GM10266 (cell line): ENCODE measurements at regions not wholly inside any gene's neighbourhood (a gene's known extent, or its start where the extent isn't known, plus 50 kb on each side); places are given as distances from the start of the nearest gene placed in this dataset.

Experiments used
- DNase-seq: peaks from one replicate; pipeline ENCODE4 v3.0.0; 2012; ENCODE audit errors: extremely low spot score
- TF ChIP-seq, protein P1 (sequence below): IDR thresholded peaks from 2 replicates; pipeline ENCODE4 v1.5.1; 2012; ENCODE audit warnings: mild to moderate bottlenecking, low read depth; ENCODE audit not compliant: control insufficient read depth, insufficient read depth; ENCODE audit errors: missing control alignments

DNA sequence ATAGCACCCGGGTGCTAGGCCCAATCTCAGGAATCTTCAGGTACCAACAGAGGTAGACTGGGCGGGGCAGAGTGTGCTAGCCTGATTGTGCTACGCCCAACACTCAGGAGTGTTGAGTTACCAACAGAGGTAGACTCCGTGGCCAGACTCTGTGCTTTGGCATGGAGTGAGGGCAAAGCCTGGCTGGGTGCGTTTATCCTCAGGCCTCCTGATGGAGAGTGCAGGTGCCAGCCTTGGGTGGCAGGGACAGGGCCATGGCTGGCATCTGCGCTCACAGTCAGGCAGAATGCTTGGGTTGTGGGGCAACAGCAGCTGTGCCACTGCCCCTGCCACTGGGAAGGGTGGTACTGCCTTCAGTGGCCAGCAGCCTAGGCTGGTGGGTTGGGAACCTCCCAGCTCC is 111.6 kb downstream of the NEUROD6 start:
- DNase-seq, result no peak
- TF ChIP-seq, protein P1, sequence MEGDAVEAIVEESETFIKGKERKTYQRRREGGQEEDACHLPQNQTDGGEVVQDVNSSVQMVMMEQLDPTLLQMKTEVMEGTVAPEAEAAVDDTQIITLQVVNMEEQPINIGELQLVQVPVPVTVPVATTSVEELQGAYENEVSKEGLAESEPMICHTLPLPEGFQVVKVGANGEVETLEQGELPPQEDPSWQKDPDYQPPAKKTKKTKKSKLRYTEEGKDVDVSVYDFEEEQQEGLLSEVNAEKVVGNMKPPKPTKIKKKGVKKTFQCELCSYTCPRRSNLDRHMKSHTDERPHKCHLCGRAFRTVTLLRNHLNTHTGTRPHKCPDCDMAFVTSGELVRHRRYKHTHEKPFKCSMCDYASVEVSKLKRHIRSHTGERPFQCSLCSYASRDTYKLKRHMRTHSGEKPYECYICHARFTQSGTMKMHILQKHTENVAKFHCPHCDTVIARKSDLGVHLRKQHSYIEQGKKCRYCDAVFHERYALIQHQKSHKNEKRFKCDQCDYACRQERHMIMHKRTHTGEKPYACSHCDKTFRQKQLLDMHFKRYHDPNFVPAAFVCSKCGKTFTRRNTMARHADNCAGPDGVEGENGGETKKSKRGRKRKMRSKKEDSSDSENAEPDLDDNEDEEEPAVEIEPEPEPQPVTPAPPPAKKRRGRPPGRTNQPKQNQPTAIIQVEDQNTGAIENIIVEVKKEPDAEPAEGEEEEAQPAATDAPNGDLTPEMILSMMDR, result no peak

DNA sequence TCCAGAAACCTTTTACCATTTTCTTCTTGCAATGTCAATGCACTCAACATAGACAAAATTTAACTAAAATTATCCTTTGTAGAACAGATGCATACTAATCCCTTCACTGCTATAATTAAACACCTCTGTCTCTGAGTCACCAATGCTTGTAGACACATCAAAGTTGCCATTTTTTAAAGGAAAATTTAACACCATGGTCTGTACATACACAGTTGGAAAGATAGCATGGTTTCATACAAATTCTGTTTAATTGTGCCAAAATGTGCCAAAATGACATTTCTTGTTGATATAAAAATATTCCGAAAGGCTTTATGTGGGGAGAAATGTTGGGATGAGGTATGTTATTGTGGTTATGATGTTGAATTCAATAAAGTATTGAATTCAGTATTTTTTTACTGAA is 125.8 kb downstream of the NEUROD6 start:
- DNase-seq, result no peak
- TF ChIP-seq, protein P1, result no peak

DNA sequence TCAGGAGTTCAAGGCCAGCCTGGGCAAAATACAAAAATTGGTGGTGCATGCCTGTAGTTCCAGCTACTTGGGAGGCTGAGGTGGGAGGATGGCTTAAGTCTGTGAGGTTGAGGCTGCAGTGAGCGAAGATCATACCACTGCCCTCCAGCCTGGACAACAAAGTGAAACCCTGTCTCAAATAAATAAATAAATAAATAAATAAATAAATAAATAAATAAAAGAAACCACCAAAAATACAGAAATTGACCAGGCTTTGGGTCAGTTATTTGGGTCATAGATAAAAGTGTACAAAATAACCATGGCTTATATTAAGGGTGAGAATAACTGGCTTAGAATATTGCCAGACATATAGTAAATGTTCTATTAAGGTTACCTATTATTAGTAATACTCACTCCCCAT is 129.2 kb downstream of the NEUROD6 start:
- DNase-seq, result no peak
- TF ChIP-seq, protein P1, result no peak

DNA sequence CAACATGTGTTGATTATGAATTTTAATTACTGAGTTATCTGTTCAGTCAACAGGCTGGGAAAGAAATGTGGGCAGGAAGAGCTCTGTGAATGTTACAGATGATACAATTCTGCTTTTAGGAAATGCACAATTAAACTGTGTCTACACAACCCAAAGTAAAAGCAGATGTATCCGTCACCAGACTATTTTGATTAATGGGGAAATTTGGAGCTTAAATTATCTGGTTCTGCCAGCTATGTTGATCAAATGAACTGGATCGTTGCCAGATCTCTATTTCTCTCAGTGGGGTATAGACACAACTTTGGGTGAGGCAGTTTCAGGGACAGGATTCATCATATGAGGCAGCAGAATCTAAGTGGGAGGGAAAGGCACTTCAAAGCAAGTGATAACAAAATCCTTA is 136.5 kb downstream of the NEUROD6 start:
- TF ChIP-seq, protein P1, result no peak
- no peak for DNase-seq

DNA sequence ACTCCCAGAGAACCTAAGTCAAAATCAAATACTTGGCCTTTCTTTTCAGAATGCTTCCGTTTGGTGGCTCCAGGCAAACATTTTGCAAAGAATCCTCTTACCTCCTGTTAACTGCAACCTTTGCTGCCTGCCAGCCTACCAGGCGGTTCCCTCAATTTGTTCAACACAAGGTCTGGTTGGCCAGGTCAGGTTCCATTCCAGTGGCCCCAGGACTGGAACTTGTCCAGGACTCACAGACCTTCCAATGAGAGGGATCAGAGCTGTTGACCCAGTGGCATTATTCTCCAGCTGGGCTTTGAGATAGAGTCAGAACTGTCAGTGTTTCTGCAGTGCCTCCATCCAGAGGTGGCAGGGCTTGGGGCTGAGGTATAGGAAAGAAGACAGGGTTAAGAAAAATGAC is 137.0 kb downstream of the NEUROD6 start:
- TF ChIP-seq, protein P1, result no peak
- no peak for DNase-seq

DNA sequence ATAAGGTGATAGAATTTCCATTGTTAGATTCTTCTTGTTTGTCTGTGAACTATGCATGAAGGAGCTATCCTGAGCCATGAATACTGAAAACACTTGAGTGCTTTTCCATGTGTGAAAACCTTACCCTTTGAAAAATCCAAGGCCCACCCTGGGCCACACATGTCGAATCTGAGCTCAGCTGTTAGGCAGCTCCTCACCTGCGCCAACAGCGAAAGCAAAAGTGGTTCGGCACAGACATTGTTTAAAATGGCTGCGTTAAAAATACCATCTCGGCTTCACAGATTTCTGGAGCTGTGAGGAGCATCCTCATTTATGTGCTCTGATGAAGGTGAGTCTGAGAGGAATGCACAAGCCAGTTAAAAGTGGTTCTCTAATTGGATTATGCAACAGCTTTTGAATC is 137.7 kb downstream of the NEUROD6 start:
- TF ChIP-seq, protein P1, result no peak
- no peak for DNase-seq

DNA sequence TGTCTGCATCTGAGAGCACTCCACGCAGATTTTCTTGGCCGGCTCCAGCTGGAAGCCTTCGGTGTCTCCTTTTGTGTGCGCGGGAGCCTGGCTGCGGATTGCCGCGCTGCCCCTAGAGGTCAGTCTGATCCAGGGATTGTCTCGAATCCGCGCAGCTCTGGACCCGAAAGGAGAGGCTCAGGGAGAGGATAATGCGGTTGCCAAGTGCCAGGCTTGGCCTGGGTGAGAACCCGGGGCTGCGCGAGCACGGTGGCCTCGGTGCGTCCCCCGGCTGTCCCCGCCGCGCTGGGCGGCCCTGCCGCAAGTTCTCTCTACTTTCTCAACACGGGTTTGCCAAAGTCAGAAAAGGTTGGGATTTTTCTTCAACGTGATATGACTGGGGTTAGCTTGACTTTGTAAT is 140.9 kb downstream of the ADCYAP1R1 start:
- TF ChIP-seq, protein P1, result peak; percentile 37
- DNase-seq, result no peak
